ENCODE measurements at regions not wholly inside any gene's neighbourhood (a gene's known extent, or its start where the extent isn't known, plus 50 kb on each side); places are given as distances from the start of the nearest gene placed in this dataset.
"Not testable (repeated sequence)": the region's sequence is repeated elsewhere in the genome, so short reads cannot be mapped to it uniquely, and the experiment has no call there.

DNA sequence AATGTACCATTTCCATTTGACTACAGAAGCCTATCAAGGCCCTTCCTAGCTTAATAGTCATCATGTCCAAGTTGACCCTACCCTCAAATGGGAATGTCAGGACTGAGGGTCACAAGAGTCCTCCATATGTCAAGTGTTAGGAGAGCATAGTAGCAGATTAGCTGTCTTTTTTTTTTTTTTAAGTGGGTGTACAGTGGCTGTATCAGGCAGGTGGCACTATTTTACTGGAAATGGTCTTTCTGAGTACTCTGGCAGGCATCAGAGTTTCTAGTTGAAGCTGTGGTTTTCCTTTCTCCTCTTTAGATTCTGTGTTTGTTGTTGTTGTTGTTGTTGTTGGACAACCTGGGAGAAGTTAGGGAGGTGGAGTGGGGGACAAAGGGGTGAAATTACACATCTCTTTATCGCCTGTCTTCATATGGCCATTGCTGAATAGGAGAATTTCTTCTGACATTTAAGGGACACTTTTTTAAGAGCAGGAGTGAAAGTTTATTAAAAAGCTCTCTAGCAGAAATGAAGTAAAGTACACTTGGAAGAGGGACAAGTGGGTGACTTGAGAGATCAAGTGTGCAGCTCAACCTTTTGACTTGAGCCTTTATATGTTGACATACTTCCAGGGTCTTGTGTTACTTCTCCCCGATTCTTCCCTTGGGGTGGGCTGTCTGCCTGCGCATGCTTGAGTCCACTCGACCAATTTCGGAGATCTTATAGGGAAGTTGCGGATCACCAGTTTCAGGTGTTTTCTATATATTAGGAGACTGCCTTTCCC, 104.1 kb upstream of the FOXP2 start:
- DNase-seq: no peak
- Mint-ChIP-seq H3K27ac (no peak overlapping the region), H3K27me3 (ENCODE audit: low read depth) (no peaks in the 10 kb centered on the region)

DNA sequence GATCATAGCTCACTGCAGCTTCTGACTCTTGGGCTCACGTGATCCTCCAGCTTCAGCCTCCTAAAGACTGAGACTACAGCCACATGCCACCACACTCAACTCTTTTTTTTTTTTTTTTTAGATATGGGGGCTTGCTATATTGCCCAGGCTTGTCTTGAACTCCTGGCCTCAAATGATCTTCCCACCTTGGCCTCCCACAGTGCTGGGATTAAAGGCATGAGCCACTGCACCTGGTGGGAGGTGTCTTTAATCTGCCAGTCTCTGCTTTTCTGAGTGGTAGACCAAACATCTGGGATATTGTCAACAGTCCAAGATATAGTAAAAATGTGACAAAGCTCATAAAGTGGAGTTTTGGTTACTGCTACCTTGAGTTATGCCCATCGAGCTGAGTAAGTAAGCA, 104.9 kb upstream of the FOXP2 start:
- ATAC-seq (replicated peaks in 1 of 2) (no peak), DNase-seq (no peak)
- Mint-ChIP-seq H3K36me3 (ENCODE audit: insufficient read depth in 2 of 2) (no peaks in the 10 kb centered on the region), H3K4me1 (ENCODE audit: low read depth) (no peaks in the 10 kb centered on the region), H3K27ac (no peak overlapping the region), H3K9me3 (no peaks in the 10 kb centered on the region), H3K4me3 (no peak overlapping the region), H3K27me3 (ENCODE audit: low read depth) (no peaks in the 10 kb centered on the region)

More for the DNA sequence above, 104.1 kb upstream of the FOXP2 start:
- no peaks in the 10 kb centered on the region for H3K9me3 Mint-ChIP-seq
- no peak for ATAC-seq (replicated peaks in 1 of 2)
- no peaks in the 10 kb centered on the region for H3K36me3 Mint-ChIP-seq (ENCODE audit: insufficient read depth in 2 of 2)
- H3K4me1 Mint-ChIP-seq (ENCODE audit: low read depth): no peaks in the 10 kb centered on the region
- H3K4me3 Mint-ChIP-seq: no peak overlapping the region

DNA sequence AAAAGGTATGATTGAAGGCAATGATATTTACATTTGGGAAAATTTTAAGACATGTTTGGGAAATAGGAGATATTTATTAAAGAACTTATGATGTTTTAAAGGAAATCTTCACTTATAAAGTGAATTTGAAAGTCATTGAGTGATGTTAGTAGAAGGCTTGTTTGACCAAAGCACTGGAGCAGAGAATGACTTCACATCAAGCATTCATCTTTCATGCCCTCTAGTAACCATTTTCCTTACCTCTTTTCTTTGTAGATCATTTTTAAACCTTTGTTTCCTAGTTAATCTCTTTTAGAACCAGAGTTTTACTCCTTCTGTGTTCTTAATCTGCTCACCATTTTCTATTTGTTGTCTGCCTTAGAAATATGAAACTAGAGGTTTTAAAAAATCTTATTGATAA, 111.3 kb upstream of the FOXP2 start:
- H3K4me3 Mint-ChIP-seq: no peak overlapping the region
- ATAC-seq (replicated peaks in 1 of 2): no peak

DNA sequence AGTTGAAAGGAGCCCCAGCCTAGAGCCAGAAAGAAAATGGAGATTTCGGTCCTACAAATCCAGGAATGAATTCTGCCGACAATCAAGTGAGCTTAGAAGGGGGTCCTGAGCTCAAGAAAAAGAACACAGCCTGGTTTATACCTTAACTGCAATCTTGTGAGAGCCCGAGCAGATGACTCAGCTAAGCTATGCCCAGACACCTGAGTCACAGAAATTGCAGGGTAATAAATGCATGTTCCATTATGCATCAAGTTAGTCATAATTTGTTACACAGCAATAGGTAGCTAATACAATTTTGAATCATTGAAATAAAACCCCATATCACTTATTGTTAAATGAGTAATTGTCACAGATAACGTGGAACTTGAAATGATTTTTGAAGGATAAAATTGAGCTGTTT, 111.8 kb upstream of the FOXP2 start:
- H3K9me3 Mint-ChIP-seq: no peaks in the 10 kb centered on the region
- no peaks in the 10 kb centered on the region for H3K36me3 Mint-ChIP-seq (ENCODE audit: insufficient read depth in 2 of 2)
- ATAC-seq (replicated peaks in 1 of 2): no peak
- H3K27me3 Mint-ChIP-seq (ENCODE audit: low read depth): no peaks in the 10 kb centered on the region
- no peak overlapping the region for H3K4me3 Mint-ChIP-seq
- no peak for DNase-seq
- no peaks in the 10 kb centered on the region for H3K4me1 Mint-ChIP-seq (ENCODE audit: low read depth)
- H3K27ac Mint-ChIP-seq: no peak overlapping the region

More for the DNA sequence above, 111.3 kb upstream of the FOXP2 start:
- no peak for DNase-seq
- no peaks in the 10 kb centered on the region for H3K4me1 Mint-ChIP-seq (ENCODE audit: low read depth)
- no peaks in the 10 kb centered on the region for H3K36me3 Mint-ChIP-seq (ENCODE audit: insufficient read depth in 2 of 2)
- H3K27ac Mint-ChIP-seq: no peak overlapping the region
- H3K27me3 Mint-ChIP-seq (ENCODE audit: low read depth): no peaks in the 10 kb centered on the region
- no peaks in the 10 kb centered on the region for H3K9me3 Mint-ChIP-seq

DNA sequence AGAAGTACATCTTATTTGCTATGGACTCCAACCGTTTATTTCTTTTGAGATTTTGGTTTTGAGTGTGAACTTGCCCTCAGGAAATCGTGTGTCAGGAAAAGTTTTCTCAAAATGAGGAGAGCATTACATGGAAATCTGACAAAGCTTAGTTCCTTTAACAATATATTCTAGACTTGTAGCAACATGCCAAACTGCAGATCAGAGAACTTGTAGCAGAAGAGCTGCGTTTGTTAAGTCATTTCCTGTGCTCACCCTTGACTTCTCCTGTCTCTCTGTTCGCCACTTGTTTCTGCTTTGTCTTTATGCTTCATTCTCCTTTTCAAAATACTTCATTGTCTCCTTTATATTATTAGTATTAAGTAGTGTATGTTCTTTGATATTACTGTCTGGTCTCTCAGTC, 116.6 kb upstream of the FOXP2 start:
- DNase-seq (no peak), ATAC-seq (replicated peaks in 1 of 2) (no peak)
- no peaks in the 10 kb centered on the region for H3K9me3 Mint-ChIP-seq
- no peak overlapping the region for H3K27ac Mint-ChIP-seq
- H3K4me3 Mint-ChIP-seq: no peak overlapping the region
- H3K4me1 Mint-ChIP-seq (ENCODE audit: low read depth): no peaks in the 10 kb centered on the region
- H3K27me3 Mint-ChIP-seq (ENCODE audit: low read depth): no peaks in the 10 kb centered on the region
- H3K36me3 Mint-ChIP-seq (ENCODE audit: insufficient read depth in 2 of 2): no peaks in the 10 kb centered on the region

DNA sequence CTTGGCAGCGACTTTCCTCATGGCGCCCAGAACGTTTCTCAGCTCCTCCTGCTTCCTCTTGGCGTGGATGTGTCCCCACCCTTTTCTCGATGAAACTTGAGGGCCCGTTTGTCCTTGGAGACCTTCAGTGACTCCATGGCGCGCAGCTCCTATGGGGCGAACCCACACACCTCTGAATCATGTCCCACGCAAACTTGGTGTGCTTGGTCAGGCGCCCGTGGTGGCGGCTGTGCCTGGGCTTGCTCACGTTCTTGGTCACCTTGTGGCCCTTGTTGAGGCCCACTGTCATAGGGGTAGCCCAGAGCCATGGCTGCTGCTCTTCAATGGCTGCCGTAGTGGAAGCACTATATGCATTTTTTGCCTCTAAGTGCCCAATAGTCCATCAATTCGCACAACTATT, 117.5 kb upstream of the FOXP2 start:
- H3K4me1 Mint-ChIP-seq (ENCODE audit: low read depth): no peaks in the 10 kb centered on the region
- ATAC-seq (replicated peaks in 1 of 2): no peak
- H3K36me3 Mint-ChIP-seq (ENCODE audit: insufficient read depth in 2 of 2): no peaks in the 10 kb centered on the region
- H3K27me3 Mint-ChIP-seq (ENCODE audit: low read depth): no peaks in the 10 kb centered on the region
- no peak overlapping the region for H3K27ac Mint-ChIP-seq
- no peaks in the 10 kb centered on the region for H3K9me3 Mint-ChIP-seq
- no peak for DNase-seq
- no peak overlapping the region for H3K4me3 Mint-ChIP-seq

DNA sequence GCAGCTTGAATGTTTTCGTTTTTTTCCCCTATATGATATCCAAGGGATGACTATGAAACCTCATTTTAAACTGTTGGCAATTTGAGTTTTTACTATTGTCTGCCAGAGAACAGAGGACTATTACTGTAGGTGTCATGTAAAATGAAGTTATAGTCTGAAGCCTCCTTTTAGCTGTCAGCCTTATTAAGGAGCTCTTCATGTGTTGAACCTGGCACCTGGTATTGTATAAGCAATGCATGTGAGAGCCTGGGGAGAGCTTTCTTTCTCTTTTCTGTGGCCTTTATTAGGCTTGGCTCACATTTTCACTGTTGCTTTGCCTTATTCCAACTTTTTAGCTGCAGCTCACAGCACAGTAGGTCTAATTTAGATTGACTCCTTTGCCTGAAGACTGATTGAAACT, 119.1 kb upstream of the FOXP2 start:
- no peaks in the 10 kb centered on the region for H3K4me1 Mint-ChIP-seq (ENCODE audit: low read depth)
- H3K27me3 Mint-ChIP-seq (ENCODE audit: low read depth): no peaks in the 10 kb centered on the region
- no peaks in the 10 kb centered on the region for H3K9me3 Mint-ChIP-seq
- H3K27ac Mint-ChIP-seq: no peak overlapping the region
- DNase-seq: no peak
- H3K36me3 Mint-ChIP-seq (ENCODE audit: insufficient read depth in 2 of 2): no peaks in the 10 kb centered on the region
- ATAC-seq (replicated peaks in 1 of 2): no peak
- no peak overlapping the region for H3K4me3 Mint-ChIP-seq

DNA sequence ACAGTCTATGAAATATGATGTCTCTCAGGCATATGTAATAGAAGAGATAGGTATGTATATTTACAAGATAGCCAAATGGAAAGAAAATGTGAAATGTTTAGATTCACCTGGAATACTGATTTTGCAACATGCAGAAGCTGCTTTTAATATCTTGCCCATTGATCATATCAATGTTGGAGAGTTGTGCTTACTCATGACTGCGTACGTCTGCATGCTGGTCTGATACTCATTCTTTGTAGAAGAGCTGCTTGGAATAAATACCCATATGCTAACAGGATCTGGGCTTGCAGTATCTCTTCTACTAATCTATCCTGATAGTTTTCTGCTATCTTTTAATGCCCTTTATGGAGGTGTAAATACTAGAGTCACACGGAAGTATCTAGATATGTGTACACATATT, 120.6 kb upstream of the FOXP2 start:
- Mint-ChIP-seq H3K27me3 (ENCODE audit: low read depth) (no peaks in the 10 kb centered on the region), H3K27ac (no peak overlapping the region), H3K4me1 (ENCODE audit: low read depth) (no peaks in the 10 kb centered on the region), H3K36me3 (ENCODE audit: insufficient read depth in 2 of 2) (no peaks in the 10 kb centered on the region), H3K4me3 (no peak overlapping the region), H3K9me3 (no peaks in the 10 kb centered on the region)
- ATAC-seq (replicated peaks in 1 of 2) (no peak), DNase-seq (no peak)

DNA sequence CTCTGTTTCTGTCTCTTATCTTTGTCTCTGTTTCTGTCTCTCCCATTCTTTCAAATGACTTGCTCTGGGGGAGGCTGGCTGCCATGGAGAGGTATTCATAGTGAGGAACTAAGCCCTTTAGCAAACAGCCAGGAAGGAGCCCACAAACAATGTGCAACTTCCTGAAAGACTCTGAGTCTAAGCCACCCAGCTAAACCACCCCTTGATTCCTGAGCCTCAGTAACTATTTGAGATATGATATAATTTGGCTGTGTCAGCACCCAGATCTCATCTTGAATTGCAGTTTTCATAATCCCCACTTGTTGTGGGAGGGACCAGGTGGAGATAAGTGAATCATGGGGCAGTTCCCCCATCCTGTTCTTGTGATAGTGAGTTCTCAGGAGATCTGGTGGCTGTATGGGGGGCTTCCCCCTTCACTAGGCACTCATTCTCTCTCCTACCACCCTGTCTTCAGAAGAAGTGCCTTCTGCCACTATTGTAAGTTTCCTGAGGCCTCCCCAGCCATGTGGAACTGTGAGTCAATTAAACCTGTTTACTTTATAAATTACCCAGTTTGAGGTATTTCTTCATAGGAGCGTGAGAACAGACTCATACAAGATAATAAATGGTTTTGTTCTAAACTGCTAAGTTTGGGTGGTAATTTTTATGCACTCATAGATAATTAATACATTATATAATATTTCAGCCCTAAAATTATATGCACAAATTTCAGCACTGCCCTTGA, 121.2 kb upstream of the FOXP2 start:
- H3K9me3 Mint-ChIP-seq: no peaks in the 10 kb centered on the region
- DNase-seq (no peak), ATAC-seq (replicated peaks in 1 of 2) (no peak)
- no peaks in the 10 kb centered on the region for H3K36me3 Mint-ChIP-seq (ENCODE audit: insufficient read depth in 2 of 2)
- H3K27ac Mint-ChIP-seq: no peak overlapping the region
- no peak overlapping the region for H3K4me3 Mint-ChIP-seq
- H3K27me3 Mint-ChIP-seq (ENCODE audit: low read depth): no peaks in the 10 kb centered on the region
- H3K4me1 Mint-ChIP-seq (ENCODE audit: low read depth): no peaks in the 10 kb centered on the region

DNA sequence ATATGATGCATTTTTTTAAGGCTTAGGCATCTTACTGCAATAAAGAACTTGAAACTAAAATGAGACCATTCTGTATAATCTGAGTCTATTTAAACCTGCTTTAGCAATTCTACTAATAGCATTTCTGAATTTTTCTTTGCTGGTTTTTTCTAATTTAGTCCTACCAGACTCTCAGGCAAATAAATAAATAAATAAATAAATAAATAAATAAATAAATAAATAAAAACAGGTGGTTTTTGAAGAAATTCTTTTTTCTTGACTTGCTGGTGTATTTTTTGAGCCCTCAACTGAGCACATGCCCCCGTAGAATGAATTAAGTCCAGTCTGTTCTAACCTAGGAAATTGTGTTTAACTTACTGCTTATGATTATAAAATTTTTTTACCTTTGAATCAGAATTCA, 134.7 kb upstream of the FOXP2 start:
- H3K27ac Mint-ChIP-seq: no peak overlapping the region
- no peak overlapping the region for H3K4me3 Mint-ChIP-seq
- no peaks in the 10 kb centered on the region for H3K27me3 Mint-ChIP-seq (ENCODE audit: low read depth)
- ATAC-seq (replicated peaks in 1 of 2): no peak
- no peaks in the 10 kb centered on the region for H3K4me1 Mint-ChIP-seq (ENCODE audit: low read depth)
- no peaks in the 10 kb centered on the region for H3K9me3 Mint-ChIP-seq
- no peaks in the 10 kb centered on the region for H3K36me3 Mint-ChIP-seq (ENCODE audit: insufficient read depth in 2 of 2)
- DNase-seq: no peak

DNA sequence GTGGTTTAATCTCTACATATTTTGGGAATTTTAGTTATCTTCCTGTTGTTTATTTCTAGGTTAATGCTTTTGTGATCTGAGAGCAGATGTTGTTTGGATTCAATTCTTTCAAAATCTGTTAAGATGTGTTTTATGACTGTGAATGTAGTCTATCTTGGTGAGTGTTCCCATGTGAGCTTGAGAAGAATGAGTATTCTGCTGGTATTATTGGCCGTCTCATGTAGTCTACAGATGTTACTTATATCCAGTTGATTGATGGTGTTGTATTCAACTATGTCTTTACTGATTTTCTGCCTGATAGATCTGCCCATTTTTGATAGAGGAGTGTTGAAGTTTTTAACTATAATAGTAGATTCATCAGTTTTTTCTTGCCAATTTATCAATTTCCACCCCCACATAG, 141.4 kb upstream of the FOXP2 start:
- Mint-ChIP-seq H3K9me3 (no peaks in the 10 kb centered on the region), H3K27ac (no peak overlapping the region), H3K4me3 (no peak overlapping the region), H3K4me1 (ENCODE audit: low read depth) (no peaks in the 10 kb centered on the region), H3K27me3 (ENCODE audit: low read depth) (no peaks in the 10 kb centered on the region), H3K36me3 (ENCODE audit: insufficient read depth in 2 of 2) (no peaks in the 10 kb centered on the region)
- ATAC-seq (replicated peaks in 1 of 2): no peak
- no peak for DNase-seq

DNA sequence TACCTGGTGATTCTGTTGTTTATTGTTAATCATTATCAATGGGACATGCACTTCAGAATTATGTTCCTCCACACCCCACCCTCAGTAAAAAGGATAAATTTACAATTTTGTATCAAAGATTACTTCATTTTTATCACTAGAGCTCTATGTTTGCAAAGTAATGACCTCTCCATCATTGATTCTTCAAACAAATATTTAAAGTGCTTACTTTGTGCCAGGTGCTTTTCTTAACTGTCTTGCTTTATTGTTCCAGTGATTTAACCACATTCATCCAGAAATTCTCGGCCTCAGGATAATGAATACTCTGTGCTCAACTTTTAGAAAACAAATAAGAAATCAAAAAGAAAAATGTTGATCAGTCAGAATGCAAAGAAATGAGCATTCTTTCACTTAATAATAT, 144.9 kb upstream of the FOXP2 start:
- Mint-ChIP-seq H3K9me3 (peaks cover 0 to 2% of the 10 kb centered on the region in 2 donors), H3K27ac (no peak overlapping the region), H3K4me3 (no peak overlapping the region), H3K4me1 (ENCODE audit: low read depth) (no peaks in the 10 kb centered on the region), H3K36me3 (ENCODE audit: insufficient read depth in 2 of 2) (no peaks in the 10 kb centered on the region), H3K27me3 (ENCODE audit: low read depth) (no peaks in the 10 kb centered on the region)
- ATAC-seq (replicated peaks in 1 of 2) (no peak), DNase-seq (no peak)

DNA sequence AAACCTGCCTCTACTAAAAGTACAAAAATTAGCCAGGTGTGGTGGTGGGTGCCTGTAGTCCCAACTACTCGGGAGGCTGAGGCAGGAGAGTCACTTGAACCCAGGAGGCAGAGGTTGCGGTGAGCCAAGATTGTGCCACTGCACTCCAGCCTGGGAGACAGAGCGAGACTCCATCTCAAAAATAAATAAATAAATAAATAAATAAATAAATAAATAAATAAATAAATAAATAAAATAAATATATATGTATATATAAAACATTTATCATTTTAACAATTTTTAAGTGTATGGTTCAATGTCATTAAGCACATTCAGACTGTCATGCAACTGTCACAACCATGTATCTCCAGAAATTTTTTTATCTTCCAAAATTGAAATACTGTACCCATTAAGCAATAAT, 147.1 kb upstream of the FOXP2 start:
- H3K4me3 Mint-ChIP-seq; H3K36me3 Mint-ChIP-seq (ENCODE audit: insufficient read depth in 2 of 2); H3K9me3 Mint-ChIP-seq; H3K27me3 Mint-ChIP-seq (ENCODE audit: low read depth); H3K4me1 Mint-ChIP-seq (ENCODE audit: low read depth); H3K27ac Mint-ChIP-seq; DNase-seq; ATAC-seq (replicated peaks in 1 of 2): not testable (repeated sequence)

DNA sequence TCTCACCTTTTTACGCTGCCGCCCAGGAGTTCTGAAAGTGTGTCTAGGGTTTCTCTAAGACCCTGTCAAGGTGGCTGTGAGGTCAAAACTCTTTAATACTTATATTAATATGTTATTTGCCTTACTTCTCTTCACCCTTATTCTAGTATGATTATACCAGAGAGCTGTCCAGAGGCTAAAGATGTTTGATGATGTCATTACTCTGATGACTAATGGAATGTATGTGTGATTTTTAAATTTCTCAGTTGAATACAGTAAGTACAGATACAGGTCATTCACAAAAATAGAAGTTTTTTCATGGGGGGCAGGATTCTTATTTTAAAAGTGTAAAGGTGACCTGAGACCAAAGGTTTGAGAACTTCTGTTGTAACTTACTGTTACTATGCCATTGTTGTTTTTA, 150.6 kb upstream of the FOXP2 start:
- Mint-ChIP-seq H3K4me1 (ENCODE audit: low read depth) (no peaks in the 10 kb centered on the region), H3K27me3 (ENCODE audit: low read depth) (no peaks in the 10 kb centered on the region), H3K4me3 (no peak overlapping the region), H3K9me3 (peaks cover 0 to 2% of the 10 kb centered on the region in 2 donors), H3K27ac (no peak overlapping the region), H3K36me3 (ENCODE audit: insufficient read depth in 2 of 2) (no peaks in the 10 kb centered on the region)
- DNase-seq (no peak), ATAC-seq (replicated peaks in 1 of 2) (no peak)
